Neural cell (in vitro differentiated cells): ENCODE measurements at regions not wholly inside any gene's neighbourhood (a gene's known extent, or its start where the extent isn't known, plus 50 kb on each side); places are given as distances from the start of the nearest gene placed in this dataset.

Experiments
- H2AFZ ChIP-seq: fragments of 200-600, 300-800 bp; sonication (generic), shearing (Covaris generic); 2 replicates; pipeline ENCODE4 v1.6.0; 2014; ENCODE audit warnings: low read depth, mild to moderate bottlenecking, antibody characterized with exemption, low read length, moderate library complexity
- H3F3A ChIP-seq: fragments of 200-600 bp; shearing (Covaris generic); 2 replicates; pipeline ENCODE4 v1.6.1; 2016; ENCODE audit warnings: mild to moderate bottlenecking, moderate library complexity, mixed read lengths, antibody characterized with exemption, low read length; ENCODE audit not compliant: insufficient read depth, poor library complexity, severe bottlenecking
- H3K27ac ChIP-seq: fragments of 200-600, 300-800 bp; sonication (generic), shearing (Covaris generic); 2 replicates; pipeline ENCODE4 v1.5.1; 2014; ENCODE audit warnings: mild to moderate bottlenecking, low read length, moderate library complexity
- H3K27me3 ChIP-seq: fragments of 300-800, 200-600 bp; sonication (generic), shearing (Covaris generic); 2 replicates; pipeline ENCODE4 v1.6.0; 2014; ENCODE audit warnings: mild to moderate bottlenecking, low read depth, low read length, moderate library complexity; ENCODE audit not compliant: insufficient read depth
- H3K36me3 ChIP-seq: fragments of 300-800, 200-600 bp; sonication (generic), shearing (Covaris generic); 2 replicates; pipeline ENCODE4 v1.5.1; 2014; ENCODE audit warnings: mild to moderate bottlenecking, antibody characterized with exemption, low read length, moderate library complexity; ENCODE audit not compliant: insufficient read depth
- H3K4me2 ChIP-seq: fragments of 300-800, 200-600 bp; sonication (generic), shearing (Covaris generic); 2 replicates; pipeline ENCODE4 v1.6.0; 2014; ENCODE audit warnings: mild to moderate bottlenecking, low read length
- H3K4me3 ChIP-seq: fragments of 300-800, 200-600 bp; sonication (generic), shearing (Covaris generic); 2 replicates; pipeline ENCODE4 v1.5.1; 2014; ENCODE audit warnings: mild to moderate bottlenecking, low read length, moderate library complexity
- H3K79me2 ChIP-seq: fragments of 200-600 bp; shearing (Covaris generic); replicated peaks from 2 replicates; pipeline ENCODE4 v1.6.0; 2014; ENCODE audit warnings: mild to moderate bottlenecking, low read length, moderate library complexity; ENCODE audit not compliant: insufficient read depth
- H3K9ac ChIP-seq: fragments of 300-800, 200-600 bp; sonication (generic), shearing (Covaris generic); 2 replicates; pipeline ENCODE4 v1.6.1; 2016; ENCODE audit warnings: mild to moderate bottlenecking, low read length, mixed read lengths
- H3K9me2 ChIP-seq: fragments of 200-600 bp; shearing (Covaris generic); 2 replicates; pipeline ENCODE4 v1.6.1; 2016; ENCODE audit warnings: mild to moderate bottlenecking, low read length, mixed read lengths; ENCODE audit not compliant: insufficient read depth
- H3K9me3 ChIP-seq: fragments of 200-600, 300-800 bp; sonication (generic), shearing (Covaris generic); 2 replicates; pipeline ENCODE4 v1.6.1; 2016; ENCODE audit warnings: mild to moderate bottlenecking, mixed run types, low read length, moderate library complexity, mixed read lengths
- H4K20me1 ChIP-seq: fragments of 200-600 bp; shearing (Covaris generic); 2 replicates; pipeline ENCODE4 v1.6.1; 2016; ENCODE audit warnings: mild to moderate bottlenecking, mixed run types; ENCODE audit not compliant: insufficient read depth
- EP300 ChIP-seq: fragments of 450-650 bp; conservative IDR thresholded peaks from 2 replicates; pipeline ENCODE4 v1.6.1; 2014; ENCODE audit warnings: antibody characterized with exemption, mild to moderate bottlenecking, moderate library complexity; ENCODE audit not compliant: poor library complexity, severe bottlenecking
- EZH2 ChIP-seq: fragments of 200-600, 300-800 bp; shearing (Covaris generic), sonication (generic); IDR thresholded peaks from 2 replicates; pipeline ENCODE4 v1.6.1; 2014; ENCODE audit warnings: antibody characterized with exemption, low read length, borderline replicate concordance, mild to moderate bottlenecking; ENCODE audit not compliant: insufficient read depth, poor library complexity, severe bottlenecking
- MXI1 ChIP-seq: fragments of 450-650 bp; conservative IDR thresholded peaks from 2 replicates; pipeline ENCODE4 v1.6.1; 2014; ENCODE audit warnings: antibody characterized with exemption, mild to moderate bottlenecking; ENCODE audit not compliant: poor library complexity, severe bottlenecking
- POLR2AphosphoS5 ChIP-seq: IDR thresholded peaks from 2 replicates; pipeline ENCODE4 v1.6.1; 2012
- RAD21 ChIP-seq: fragments of 450-650 bp; conservative IDR thresholded peaks from 2 replicates; pipeline ENCODE4 v1.6.1; 2014; ENCODE audit warnings: antibody characterized with exemption, mild to moderate bottlenecking, moderate library complexity
- SMC3 ChIP-seq: fragments of 450-650 bp; conservative IDR thresholded peaks from 2 replicates; pipeline ENCODE4 v1.6.1; 2014; ENCODE audit warnings: antibody characterized with exemption, mild to moderate bottlenecking, moderate library complexity; ENCODE audit not compliant: poor library complexity
- TAF1 ChIP-seq: IDR thresholded peaks from 2 replicates; pipeline ENCODE4 v1.6.1; 2012; ENCODE audit warnings: low read depth
- TF ChIP-seq, protein P1 (sequence below): fragments of 450-650 bp; IDR thresholded peaks from 2 replicates; pipeline ENCODE4 v1.5.1; 2014; ENCODE audit warnings: antibody characterized with exemption, mild to moderate bottlenecking, moderate library complexity; ENCODE audit not compliant: poor library complexity, severe bottlenecking
- TF ChIP-seq, protein P2 (sequence below): IDR thresholded peaks from 2 replicates; pipeline ENCODE4 v1.6.1; 2012; ENCODE audit warnings: borderline replicate concordance

DNA sequence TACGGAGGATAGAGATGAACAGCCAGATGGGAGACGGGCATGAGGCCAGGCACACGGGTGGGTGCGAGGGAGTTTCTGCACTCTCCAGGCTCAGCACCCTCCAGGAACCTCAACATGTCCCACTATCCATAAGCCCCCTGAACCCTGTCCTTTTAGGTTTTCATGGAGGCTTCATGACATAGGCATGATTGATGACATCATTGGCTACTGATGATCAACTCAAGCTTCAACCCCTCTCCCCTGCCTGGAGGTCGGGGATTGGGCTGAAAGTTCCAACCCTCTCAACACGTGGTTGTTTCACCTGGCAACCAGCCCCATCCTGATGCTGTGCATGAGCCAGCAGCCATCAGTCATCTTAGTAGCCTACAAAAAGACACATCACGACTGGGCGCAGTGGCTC is 360.7 kb upstream of the AUTS2 start:
- Histone ChIP-seq H3K4me3 (no peak overlapping the region), H3K4me2 (no peak overlapping the region), H3K9me2 (no peaks in the 10 kb centered on the region), H4K20me1 (no peaks in the 10 kb centered on the region), H3K27me3 (peaks cover 21% of the 10 kb centered on the region), H3F3A (no peaks in the 10 kb centered on the region), H3K36me3 (no peaks in the 10 kb centered on the region), H3K79me2 (no peaks in the 10 kb centered on the region), H3K27ac (no peak overlapping the region), H3K9ac (no peak overlapping the region), H3K9me3 (no peaks in the 10 kb centered on the region), H2AFZ (no peak overlapping the region)
- TF ChIP-seq POLR2AphosphoS5: no peak
- no peak for TF ChIP-seq RAD21
- no peak for TF ChIP-seq EZH2
- no peak for TF ChIP-seq SMC3
- TF ChIP-seq, protein P1, sequence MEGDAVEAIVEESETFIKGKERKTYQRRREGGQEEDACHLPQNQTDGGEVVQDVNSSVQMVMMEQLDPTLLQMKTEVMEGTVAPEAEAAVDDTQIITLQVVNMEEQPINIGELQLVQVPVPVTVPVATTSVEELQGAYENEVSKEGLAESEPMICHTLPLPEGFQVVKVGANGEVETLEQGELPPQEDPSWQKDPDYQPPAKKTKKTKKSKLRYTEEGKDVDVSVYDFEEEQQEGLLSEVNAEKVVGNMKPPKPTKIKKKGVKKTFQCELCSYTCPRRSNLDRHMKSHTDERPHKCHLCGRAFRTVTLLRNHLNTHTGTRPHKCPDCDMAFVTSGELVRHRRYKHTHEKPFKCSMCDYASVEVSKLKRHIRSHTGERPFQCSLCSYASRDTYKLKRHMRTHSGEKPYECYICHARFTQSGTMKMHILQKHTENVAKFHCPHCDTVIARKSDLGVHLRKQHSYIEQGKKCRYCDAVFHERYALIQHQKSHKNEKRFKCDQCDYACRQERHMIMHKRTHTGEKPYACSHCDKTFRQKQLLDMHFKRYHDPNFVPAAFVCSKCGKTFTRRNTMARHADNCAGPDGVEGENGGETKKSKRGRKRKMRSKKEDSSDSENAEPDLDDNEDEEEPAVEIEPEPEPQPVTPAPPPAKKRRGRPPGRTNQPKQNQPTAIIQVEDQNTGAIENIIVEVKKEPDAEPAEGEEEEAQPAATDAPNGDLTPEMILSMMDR: no peak
- no peak for TF ChIP-seq TAF1
- TF ChIP-seq, protein P2, sequence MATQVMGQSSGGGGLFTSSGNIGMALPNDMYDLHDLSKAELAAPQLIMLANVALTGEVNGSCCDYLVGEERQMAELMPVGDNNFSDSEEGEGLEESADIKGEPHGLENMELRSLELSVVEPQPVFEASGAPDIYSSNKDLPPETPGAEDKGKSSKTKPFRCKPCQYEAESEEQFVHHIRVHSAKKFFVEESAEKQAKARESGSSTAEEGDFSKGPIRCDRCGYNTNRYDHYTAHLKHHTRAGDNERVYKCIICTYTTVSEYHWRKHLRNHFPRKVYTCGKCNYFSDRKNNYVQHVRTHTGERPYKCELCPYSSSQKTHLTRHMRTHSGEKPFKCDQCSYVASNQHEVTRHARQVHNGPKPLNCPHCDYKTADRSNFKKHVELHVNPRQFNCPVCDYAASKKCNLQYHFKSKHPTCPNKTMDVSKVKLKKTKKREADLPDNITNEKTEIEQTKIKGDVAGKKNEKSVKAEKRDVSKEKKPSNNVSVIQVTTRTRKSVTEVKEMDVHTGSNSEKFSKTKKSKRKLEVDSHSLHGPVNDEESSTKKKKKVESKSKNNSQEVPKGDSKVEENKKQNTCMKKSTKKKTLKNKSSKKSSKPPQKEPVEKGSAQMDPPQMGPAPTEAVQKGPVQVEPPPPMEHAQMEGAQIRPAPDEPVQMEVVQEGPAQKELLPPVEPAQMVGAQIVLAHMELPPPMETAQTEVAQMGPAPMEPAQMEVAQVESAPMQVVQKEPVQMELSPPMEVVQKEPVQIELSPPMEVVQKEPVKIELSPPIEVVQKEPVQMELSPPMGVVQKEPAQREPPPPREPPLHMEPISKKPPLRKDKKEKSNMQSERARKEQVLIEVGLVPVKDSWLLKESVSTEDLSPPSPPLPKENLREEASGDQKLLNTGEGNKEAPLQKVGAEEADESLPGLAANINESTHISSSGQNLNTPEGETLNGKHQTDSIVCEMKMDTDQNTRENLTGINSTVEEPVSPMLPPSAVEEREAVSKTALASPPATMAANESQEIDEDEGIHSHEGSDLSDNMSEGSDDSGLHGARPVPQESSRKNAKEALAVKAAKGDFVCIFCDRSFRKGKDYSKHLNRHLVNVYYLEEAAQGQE: no peak
- TF ChIP-seq EP300: no peak
- TF ChIP-seq MXI1: no peak

DNA sequence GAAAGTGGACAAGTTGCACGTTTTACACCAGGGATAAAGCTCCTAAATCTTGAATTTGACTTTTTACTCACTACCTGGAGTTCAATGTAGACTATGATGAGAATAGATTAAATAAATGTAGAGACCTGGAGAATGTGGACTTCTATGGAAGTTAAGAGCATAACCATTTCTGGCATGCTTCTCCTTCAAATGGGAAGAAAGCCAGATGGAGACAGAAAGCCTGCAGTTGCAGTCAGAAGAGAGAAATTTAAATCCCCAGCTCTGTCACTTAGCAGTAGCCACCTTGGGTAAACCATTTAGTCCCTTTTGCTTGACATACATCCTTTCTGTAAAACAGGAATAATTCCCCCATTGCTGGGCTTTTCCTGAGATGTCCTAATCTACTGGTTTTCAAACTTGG is 355.3 kb upstream of the AUTS2 start:
- Histone ChIP-seq H3K79me2 (no peaks in the 10 kb centered on the region), H3K27ac (no peak overlapping the region), H3K4me3 (no peak overlapping the region), H3K9ac (no peak overlapping the region), H4K20me1 (no peaks in the 10 kb centered on the region), H3K4me2 (no peak overlapping the region), H2AFZ (no peak overlapping the region), H3K27me3 (no peaks in the 10 kb centered on the region), H3F3A (no peaks in the 10 kb centered on the region), H3K9me3 (no peaks in the 10 kb centered on the region), H3K36me3 (no peaks in the 10 kb centered on the region), H3K9me2 (no peaks in the 10 kb centered on the region)
- TF ChIP-seq, protein P2: no peak
- TF ChIP-seq TAF1: no peak
- no peak for TF ChIP-seq RAD21
- TF ChIP-seq SMC3: no peak
- no peak for TF ChIP-seq MXI1
- TF ChIP-seq EZH2: no peak
- TF ChIP-seq POLR2AphosphoS5: no peak
- no peak for TF ChIP-seq EP300
- TF ChIP-seq, protein P1: no peak
